Heart right ventricle (tissue), 16 donors: ENCODE measurements at regions not wholly inside any gene's neighbourhood (a gene's known extent, or its start where the extent isn't known, plus 50 kb on each side); places are given as distances from the start of the nearest gene placed in this dataset.
"Not testable (repeated sequence)": the region's sequence is repeated elsewhere in the genome, so short reads cannot be mapped to it uniquely, and the experiment has no call there.

ENCODE experiments used
- ATAC-seq, 8 donors: fragments of 200-7000 bp; cut with Tn5 transposase; one replicate each; pipeline ENCODE4 v1.9.1; 2020; ENCODE audit warnings: mild to moderate bottlenecking in 8 of 8, moderate library complexity in 8 of 8, moderate number of reproducible peaks in 1 of 8
- DNase-seq, 2 donors: peaks; one replicate each; pipeline ENCODE4 v3.0.0-alpha.2; 2020
- H3K27ac ChIP-seq, 10 donors: fragments of 200-600 bp; sonication (generic) in 2 of 10; one replicate each; pipeline versions ENCODE4 v1.5.0 to v1.8.0; 2020 to 2022; ENCODE audit warnings: mild to moderate bottlenecking in 3 of 10
- H3K27me3 ChIP-seq, 7 donors: fragments of 200-600 bp; one replicate each; pipeline ENCODE4 v1.8.0; 2021 to 2022; ENCODE audit warnings: mild to moderate bottlenecking in 2 of 7
- H3K36me3 ChIP-seq, 9 donors: fragments of 200-600 bp; sonication (generic) in 1 of 9; one replicate each; pipeline versions ENCODE4 v1.5.0 to v1.8.0; 2020 to 2022; ENCODE audit warnings: mild to moderate bottlenecking in 2 of 9
- H3K4me1 ChIP-seq, 9 donors: fragments of 200-600 bp; sonication (generic) in 1 of 9; one replicate each; pipeline versions ENCODE4 v1.5.0 to v1.8.0; 2020 to 2022; ENCODE audit warnings: mild to moderate bottlenecking in 4 of 9
- H3K4me3 ChIP-seq, 10 donors: fragments of 200-600 bp; sonication (generic) in 2 of 10; one replicate each; pipeline versions ENCODE4 v1.5.0 to v1.8.0; 2020 to 2022; ENCODE audit warnings: mild to moderate bottlenecking in 7 of 10, moderate library complexity in 2 of 10
- H3K9me3 ChIP-seq, 11 donors: fragments of 200-600 bp in 10 of 11; sonication (generic) in 2 of 11; one replicate each; pipeline versions ENCODE4 v1.5.0 to v1.8.0; 2013 to 2022; ENCODE audit warnings: mild to moderate bottlenecking in 2 of 11, control low read depth in 1 of 11, moderate library complexity in 1 of 11
- WGBS, 2 donors: extraction: QIAGEN DNeasy Blood & Tissue Kit; methylation state at CpG; one replicate each; pipeline ENCODE4 v1.1.7; 2013; ENCODE audit warnings: inconsistent platforms in 1 of 2; 5-methylcytosine and 5-hydroxymethylcytosine counted together
- intact Hi-C, 10 donors: fragments of 100-400 bp; cut with DNase I; formaldehyde crosslinking; loops; one replicate each; pipeline versions ENCODE4 v1.11.1 to v1.14.2; 2022
- donor health status: Arrhythmogenic right ventricular cardiomyopathy.
- donor health status: ischemic (EF 13 %, LVEDD 7.1; RV severe dilation, severe dysfunction).
- donor health status: healthy with polysubstance abuse.
- donor health status: DM: no; HTN: yes; CAD: no.
- donor health status: DM: no; HTN: no; CAD: no.
- donor health status: ischemic (EF 25% LVEDD 6.9; RV normal size, moderate dysfunction).
- donor health status: ischemic (EF 25% LVEDD 5.7; RV mildly dilated, moderate dysfunction).
- donor health status: healthy.
- donor health status: DM: yes; HTN: yes; CAD: no.
- donor health status: Ischemic cardiomyopathy.
- donor health status: ischemic (EF 35%, LVEDD 5.7; RV mildly dilated, moderate dysfunction).
- donor health status: nonischemic (EF 11% LVEDD 7.7; RV severe dilation, severe dysfunction).
- donor health status: DM: yes; HTN: yes; CAD: no.
- donor health status: PGD.
- donor health status: ischemic (EF 29% LVEDD 5.4; RV normal size, mild dysfunction).
- donor health status: nonischemic (EF 23%, LVEDD 6.1; RV moderate dilation, normal function).

GRCh38 chr3:125791021-125791420 lies 178.0 kb upstream of the ROPN1B start:
- H3K36me3 ChIP-seq, H3K9me3 ChIP-seq, H3K27ac ChIP-seq, ATAC-seq, intact Hi-C loops, H3K4me3 ChIP-seq, DNase-seq, H3K4me1 ChIP-seq: not testable (repeated sequence)
- peaks cover 0 to 10% (median 0%) of the 10 kb centered on the region in 7 donors for H3K27me3 ChIP-seq
- 95 to 96% methylated on average over 1 of the region's 1 CpG for WGBS, 2 donors

GRCh38 chr3:125810010-125810409 lies 159.0 kb upstream of the ROPN1B start:
- H3K27me3 ChIP-seq, intact Hi-C loops, H3K4me3 ChIP-seq, H3K27ac ChIP-seq, ATAC-seq, H3K36me3 ChIP-seq, DNase-seq, H3K4me1 ChIP-seq: not testable (repeated sequence)
- 57 to 60% methylated on average over 4 of the region's 4 CpGs for WGBS, 2 donors
- H3K9me3 ChIP-seq: peaks cover 0 to 69% (median 15%) of the 10 kb centered on the region in 11 donors

- H3K27me3 ChIP-seq, intact Hi-C loops, H3K9me3 ChIP-seq, ATAC-seq, H3K36me3 ChIP-seq, H3K4me1 ChIP-seq, H3K27ac ChIP-seq, DNase-seq, H3K4me3 ChIP-seq: not testable (repeated sequence)
- 56 to 77% methylated on average over 5 of the region's 5 CpGs for WGBS, 2 donors
Measured at GRCh38 chr3:125822175-125822574, 146.8 kb upstream of the ROPN1B start.

GRCh38 chr3:125831005-125831750 lies 137.8 kb upstream of the ROPN1B start:
- H3K36me3 ChIP-seq, H3K27ac ChIP-seq, intact Hi-C loops, ATAC-seq, H3K4me1 ChIP-seq, H3K27me3 ChIP-seq, H3K4me3 ChIP-seq, DNase-seq: not testable (repeated sequence)
- H3K9me3 ChIP-seq: peaks cover 0 to 21% (median 11%) of the 10 kb centered on the region in 11 donors
- WGBS, 2 donors: 93 to 97% methylated on average over 2 of the region's 2 CpGs

GRCh38 chr3:125835562-125835961 lies 133.4 kb upstream of the ROPN1B start:
- peak overlapping the region in 2 of 10 donors; percentile 5 to 12 for H3K4me3 ChIP-seq
- H3K9me3 ChIP-seq, intact Hi-C loops, H3K27me3 ChIP-seq, H3K36me3 ChIP-seq, ATAC-seq, H3K4me1 ChIP-seq, H3K27ac ChIP-seq, DNase-seq: not testable (repeated sequence)
- WGBS, 2 donors: 36 to 41% methylated on average over 8 of the region's 8 CpGs

- ATAC-seq, intact Hi-C loops, H3K27me3 ChIP-seq, H3K27ac ChIP-seq, H3K9me3 ChIP-seq, H3K36me3 ChIP-seq, H3K4me1 ChIP-seq: not testable (repeated sequence)
- H3K4me3 ChIP-seq: peak overlapping the region in 1 of 10 donors; percentile 12
- peak in 1 of 2 donors; percentile 6 for DNase-seq
- WGBS, 2 donors: 38 to 42% methylated on average over 11 of the region's 11 CpGs
Measured at GRCh38 chr3:125836011-125836551, 132.9 kb upstream of the ROPN1B start.

GRCh38 chr3:125836786-125837185 lies 132.2 kb upstream of the ROPN1B start:
- H3K4me1 ChIP-seq, H3K9me3 ChIP-seq, DNase-seq, H3K27me3 ChIP-seq, intact Hi-C loops, H3K36me3 ChIP-seq, H3K27ac ChIP-seq, ATAC-seq, H3K4me3 ChIP-seq: not testable (repeated sequence)
- WGBS, 2 donors: 86 to 87% methylated on average over 7 to 8 of the region's 8 CpGs

- H3K4me1 ChIP-seq, H3K27me3 ChIP-seq, DNase-seq, H3K9me3 ChIP-seq, H3K36me3 ChIP-seq, intact Hi-C loops, H3K27ac ChIP-seq, H3K4me3 ChIP-seq, ATAC-seq: not testable (repeated sequence)
- 55 to 60% methylated on average over 5 of the region's 5 CpGs for WGBS, 2 donors
Measured at GRCh38 chr3:125838857-125839256, 130.1 kb upstream of the ROPN1B start.

- 87 to 90% methylated on average over 3 of the region's 3 CpGs for WGBS, 2 donors
- ATAC-seq: not testable (repeated sequence)
Measured at GRCh38 chr3:125840465-125840864, 128.5 kb upstream of the ROPN1B start.

GRCh38 chr3:125847966-125848365 lies 121.0 kb upstream of the ROPN1B start:
- 90 to 91% methylated on average over 15 of the region's 15 CpGs for WGBS, 2 donors
- intact Hi-C loops, H3K4me3 ChIP-seq: not testable (repeated sequence)

More at GRCh38 chr3:125840465-125840864, 128.5 kb upstream of the ROPN1B start:
- intact Hi-C loops, H3K4me1 ChIP-seq, H3K36me3 ChIP-seq, H3K27me3 ChIP-seq, DNase-seq, H3K9me3 ChIP-seq, H3K27ac ChIP-seq, H3K4me3 ChIP-seq: not testable (repeated sequence)

GRCh38 chr3:125855006-125855405 lies 114.0 kb upstream of the ROPN1B start:
- H3K4me1 ChIP-seq, H3K27me3 ChIP-seq, H3K36me3 ChIP-seq, ATAC-seq, intact Hi-C loops, H3K4me3 ChIP-seq, DNase-seq, H3K27ac ChIP-seq: not testable (repeated sequence)
- H3K9me3 ChIP-seq: peaks cover 0 to 16% (median 2%) of the 10 kb centered on the region in 11 donors
- WGBS, 2 donors: 28 to 85% methylated on average over 1 of the region's 2 CpGs

More at GRCh38 chr3:125847966-125848365, 121.0 kb upstream of the ROPN1B start:
- H3K27me3 ChIP-seq, H3K4me1 ChIP-seq, H3K36me3 ChIP-seq, H3K27ac ChIP-seq, DNase-seq, ATAC-seq: not testable (repeated sequence)
- H3K9me3 ChIP-seq: peaks cover 0 to 20% (median 5%) of the 10 kb centered on the region in 11 donors
